ENCODE measurements at regions not wholly inside any gene's neighbourhood (a gene's known extent, or its start where the extent isn't known, plus 50 kb on each side); places are given as distances from the start of the nearest gene placed in this dataset.

- Mint-ChIP-seq H3K4me3 (no peak overlapping the region), H3K27me3 (ENCODE audit: low read depth in 3 of 3) (peaks cover 0 to 2% (median 0%) of the 10 kb centered on the region in 3 donors), H3K27ac (no peak overlapping the region), H3K9me3 (peaks cover 0 to 6% (median 3%) of the 10 kb centered on the region in 7 donors), H3K4me1 (no peaks in the 10 kb centered on the region), H3K36me3 (no peaks in the 10 kb centered on the region)
- no peaks in the 10 kb centered on the region for H3K27me3 ChIP-seq (ENCODE audit: control insufficient read depth in 2 of 2, insufficient read depth in 2 of 2, low read length in 2 of 2)
- H3K9ac ChIP-seq (ENCODE audit: insufficient read depth, low read length, poor library complexity, severe bottlenecking): no peak overlapping the region
- H3K36me3 ChIP-seq (replicated peaks in 1 of 2; ENCODE audit: control insufficient read depth in 1 of 2, insufficient read depth in 2 of 2, low read length in 2 of 2): no peaks in the 10 kb centered on the region
- DNase-seq: no peak
- H3K4me2 ChIP-seq (replicated peaks; ENCODE audit: extremely low read depth, low read length, poor library complexity, severe bottlenecking): no peak overlapping the region
- H4K20me1 ChIP-seq (ENCODE audit: insufficient read depth, low read length): no peaks in the 10 kb centered on the region
- no peak overlapping the region for H3K27ac ChIP-seq (ENCODE audit: low read depth in 1 of 2, low read length in 2 of 2)
- H3K4me1 ChIP-seq (ENCODE audit: control insufficient read depth in 1 of 2, insufficient read depth in 2 of 2, low read length in 2 of 2): no peaks in the 10 kb centered on the region
- intact Hi-C loops (cut with micrococcal nuclease): no loop called here
- no peak overlapping the region for H3K4me3 ChIP-seq (replicated peaks in 1 of 3; ENCODE audit: low read depth in 2 of 3, low read length in 3 of 3)
- no peaks in the 10 kb centered on the region for H3K79me2 ChIP-seq (ENCODE audit: insufficient read depth, low read length)
- TF ChIP-seq CTCF (IDR thresholded peaks at IDR 0.05): no peak
- H2AFZ ChIP-seq (ENCODE audit: insufficient read depth, low read depth, low read length, poor library complexity, severe bottlenecking): no peak overlapping the region
- no peaks in the 10 kb centered on the region for H3K9me3 ChIP-seq (replicated peaks in 1 of 2; ENCODE audit: control insufficient read depth in 1 of 2, insufficient read depth in 1 of 2, low read length in 2 of 2)
Measured at GRCh38 chr12:43098071-43098470, 453.9 kb downstream of the ADAMTS20 start.

- H3K4me1 ChIP-seq (ENCODE audit: control insufficient read depth in 1 of 2, insufficient read depth in 2 of 2, low read length in 2 of 2): no peaks in the 10 kb centered on the region
- peaks cover 0 to 9% (median 3%) of the 10 kb centered on the region in 7 donors for H3K9me3 Mint-ChIP-seq
- no peak overlapping the region for H3K4me3 ChIP-seq (replicated peaks in 1 of 3; ENCODE audit: low read depth in 2 of 3, low read length in 3 of 3)
- intact Hi-C loops (cut with micrococcal nuclease): no loop called here
- H3K36me3 Mint-ChIP-seq: no peaks in the 10 kb centered on the region
- no peak overlapping the region for H3K27ac ChIP-seq (ENCODE audit: low read depth in 1 of 2, low read length in 2 of 2)
- no peaks in the 10 kb centered on the region for H3K9me3 ChIP-seq (replicated peaks in 1 of 2; ENCODE audit: control insufficient read depth in 1 of 2, insufficient read depth in 1 of 2, low read length in 2 of 2)
- H3K9ac ChIP-seq (ENCODE audit: insufficient read depth, low read length, poor library complexity, severe bottlenecking): no peak overlapping the region
- no peak overlapping the region for H3K4me3 Mint-ChIP-seq
- peaks cover 0 to 2% (median 0%) of the 10 kb centered on the region in 3 donors for H3K27me3 Mint-ChIP-seq (ENCODE audit: low read depth in 3 of 3)
- WGBS (ENCODE audit: insufficient coverage): no CpG with 5 or more reads among the region's 1 CpG
- H3K27me3 ChIP-seq (ENCODE audit: control insufficient read depth in 2 of 2, insufficient read depth in 2 of 2, low read length in 2 of 2): no peaks in the 10 kb centered on the region
- H2AFZ ChIP-seq (ENCODE audit: insufficient read depth, low read depth, low read length, poor library complexity, severe bottlenecking): no peak overlapping the region
- H3K4me2 ChIP-seq (replicated peaks; ENCODE audit: extremely low read depth, low read length, poor library complexity, severe bottlenecking): no peak overlapping the region
- H3K4me1 Mint-ChIP-seq: no peaks in the 10 kb centered on the region
- no peak for TF ChIP-seq CTCF (IDR thresholded peaks at IDR 0.05)
- H4K20me1 ChIP-seq (ENCODE audit: insufficient read depth, low read length): no peaks in the 10 kb centered on the region
- no peaks in the 10 kb centered on the region for H3K79me2 ChIP-seq (ENCODE audit: insufficient read depth, low read length)
- H3K36me3 ChIP-seq (replicated peaks in 1 of 2; ENCODE audit: control insufficient read depth in 1 of 2, insufficient read depth in 2 of 2, low read length in 2 of 2): no peaks in the 10 kb centered on the region
- H3K27ac Mint-ChIP-seq: no peak overlapping the region
- DNase-seq: no peak
Measured at GRCh38 chr12:43097471-43097870, 454.5 kb downstream of the ADAMTS20 start.
